NB4 (cell line): ENCODE measurements at regions not wholly inside any gene's neighbourhood (a gene's known extent, or its start where the extent isn't known, plus 50 kb on each side); places are given as distances from the start of the nearest gene placed in this dataset.

Experiments used
- DNase-seq: peaks from one replicate; pipeline ENCODE4 v3.0.0; 2010; ENCODE audit warnings: low read depth
- H3K4me3 ChIP-seq: one replicate; pipeline ENCODE4 v1.5.1; 2011; ENCODE audit warnings: mild to moderate bottlenecking, low read depth, low read length, moderate library complexity
- CTCF ChIP-seq: IDR thresholded peaks from one replicate; pipeline ENCODE4 v1.5.1; 2012; ENCODE audit warnings: low read depth, low read length
- MAX ChIP-seq: IDR thresholded peaks from 2 replicates; pipeline ENCODE4 v1.6.1; 2011; ENCODE audit warnings: low read depth, low read length
- MYC ChIP-seq: IDR thresholded peaks from 2 replicates; pipeline ENCODE4 v1.6.1; 2011; ENCODE audit warnings: low read depth, low read length
- POLR2A ChIP-seq: IDR thresholded peaks from 2 replicates; pipeline ENCODE4 v1.6.1; 2011; ENCODE audit warnings: mild to moderate bottlenecking; ENCODE audit not compliant: insufficient read length; ENCODE audit errors: extremely low read depth

GRCh38 chr9:129322022-129322621 is 144.1 kb upstream of the IER5L start:
- TF ChIP-seq CTCF: peak; percentile 11
- TF ChIP-seq MAX: no peak
- no peak for DNase-seq
- no peak overlapping the region for H3K4me3 ChIP-seq

- no peak for TF ChIP-seq MYC
- H3K4me3 ChIP-seq: no peak overlapping the region
- DNase-seq: no peak
These were observed 143.4 kb upstream of the IER5L start for GRCh38 chr9:129321286-129322021.

- DNase-seq: peak; percentile 87
- H3K4me3 ChIP-seq: no peak overlapping the region
- TF ChIP-seq MAX (peak; percentile 26; the same call in 1 of the 2 replicates), MYC (no peak), POLR2A (peak; percentile 36), CTCF (no peak)
These were observed 142.7 kb upstream of the IER5L start for GRCh38 chr9:129320575-129321285.

GRCh38 chr9:129319938-129320481 is 141.9 kb upstream of the IER5L start:
- no peak for DNase-seq
- no peak overlapping the region for H3K4me3 ChIP-seq
- TF ChIP-seq POLR2A: no peak
- TF ChIP-seq MAX: no peak
- no peak for TF ChIP-seq MYC
- TF ChIP-seq CTCF: no peak

GRCh38 chr9:129319076-129319937 is 141.2 kb upstream of the IER5L start:
- TF ChIP-seq MAX (no peak), POLR2A (no peak), CTCF (no peak)
- no peak overlapping the region for H3K4me3 ChIP-seq
- DNase-seq: no peak
